GM19397 (cell line): ENCODE measurements at regions not wholly inside any gene's neighbourhood (a gene's known extent, or its start where the extent isn't known, plus 50 kb on each side); places are given as distances from the start of the nearest gene placed in this dataset.

Experiments
- ATAC-seq: cut with Tn5 transposase; IDR thresholded peaks from one replicate; pipeline ENCODE4 v1.9.1; 2021; ENCODE audit warnings: mild to moderate bottlenecking, moderate library complexity; ENCODE audit not compliant: unreplicated experiment

- no peak for ATAC-seq
These were observed 52.0 kb downstream of the LRATD1 start for GRCh38 chr2:14684516-14684915.

- ATAC-seq, result no peak
These were observed 58.4 kb downstream of the LRATD1 start for GRCh38 chr2:14690926-14691325.

GRCh38 chr2:14693874-14694273 is 61.4 kb downstream of the LRATD1 start:
- ATAC-seq, result no peak

GRCh38 chr2:14700753-14701152 is 68.2 kb downstream of the LRATD1 start:
- ATAC-seq, result no peak

GRCh38 chr2:14702258-14702657 is 69.7 kb downstream of the LRATD1 start:
- no peak for ATAC-seq

GRCh38 chr2:14706201-14706600 is 73.7 kb downstream of the LRATD1 start:
- ATAC-seq, result no peak

- ATAC-seq, result no peak
These were observed 79.6 kb downstream of the LRATD1 start for GRCh38 chr2:14712111-14712510.

- no peak for ATAC-seq
These were observed 80.7 kb downstream of the LRATD1 start for GRCh38 chr2:14713248-14713647.

GRCh38 chr2:14715600-14715999 is 83.1 kb downstream of the LRATD1 start:
- ATAC-seq, result no peak

GRCh38 chr2:14716319-14716718 is 83.8 kb downstream of the LRATD1 start:
- ATAC-seq, result no peak

- no peak for ATAC-seq
These were observed 84.6 kb downstream of the LRATD1 start for GRCh38 chr2:14717131-14717530.

- ATAC-seq, result no peak
These were observed 87.8 kb downstream of the LRATD1 start for GRCh38 chr2:14720319-14720718.

- ATAC-seq, result no peak
These were observed 88.2 kb downstream of the LRATD1 start for GRCh38 chr2:14720739-14721138.

GRCh38 chr2:14722904-14723570 is 90.5 kb downstream of the LRATD1 start:
- no peak for ATAC-seq

- no peak for ATAC-seq
These were observed 91.2 kb downstream of the LRATD1 start for GRCh38 chr2:14723684-14724083.

GRCh38 chr2:14735696-14736095 is 103.2 kb downstream of the LRATD1 start:
- ATAC-seq, result no peak

- no peak for ATAC-seq
These were observed 104.7 kb downstream of the LRATD1 start for GRCh38 chr2:14737201-14737600.

GRCh38 chr2:14743861-14744260 is 111.3 kb downstream of the LRATD1 start:
- no peak for ATAC-seq

GRCh38 chr2:14745288-14746076 is 113.0 kb downstream of the LRATD1 start:
- no peak for ATAC-seq

GRCh38 chr2:14746133-14746532 is 113.6 kb downstream of the LRATD1 start:
- no peak for ATAC-seq

- ATAC-seq, result no peak
These were observed 114.9 kb downstream of the LRATD1 start for GRCh38 chr2:14747447-14747846.

- ATAC-seq, result no peak
These were observed 117.4 kb downstream of the LRATD1 start for GRCh38 chr2:14749884-14750283.
